C4-2B (cell line): ENCODE measurements at regions not wholly inside any gene's neighbourhood (a gene's known extent, or its start where the extent isn't known, plus 50 kb on each side); places are given as distances from the start of the nearest gene placed in this dataset.

Experiments
- H3K27ac ChIP-seq: fragments of 450-650 bp; 2 replicates; pipeline ENCODE4 v1.5.1; 2017
- CTCF ChIP-seq: fragments of 450-650 bp; conservative IDR thresholded peaks from 2 replicates; pipeline ENCODE4 v1.5.1; 2017; ENCODE audit warnings: mild to moderate bottlenecking
- ZFX ChIP-seq: fragments of 450-650 bp; IDR thresholded peaks from 2 replicates; pipeline ENCODE4 v1.6.1; 2017

GRCh38 chr18:66971960-66972359 is 368.1 kb upstream of the CDH19 start:
- no peak overlapping the region for H3K27ac ChIP-seq
- TF ChIP-seq CTCF, result no peak
- TF ChIP-seq ZFX, result no peak

DNA sequence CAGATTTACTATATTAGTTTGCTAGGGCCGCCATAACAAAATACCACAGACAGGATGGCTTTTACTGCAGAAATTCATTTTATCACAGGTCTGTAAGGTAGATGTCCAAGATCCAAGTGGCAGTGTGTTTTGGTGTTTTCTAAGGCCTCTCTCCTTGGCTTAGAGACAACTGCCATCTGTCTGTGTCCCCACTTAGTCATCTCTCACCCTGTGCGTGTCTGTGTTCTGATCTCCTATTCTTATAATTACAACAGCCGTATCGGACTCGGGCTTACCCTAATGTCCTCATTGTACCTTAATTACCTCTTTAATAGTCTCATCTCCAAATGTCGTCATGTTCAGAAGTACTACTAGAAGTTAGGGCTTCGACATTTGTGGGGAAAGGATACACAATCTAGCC is 362.3 kb upstream of the CDH19 start:
- no peak overlapping the region for H3K27ac ChIP-seq
- no peak for TF ChIP-seq CTCF
- no peak for TF ChIP-seq ZFX

GRCh38 chr18:66958309-66958708 is 354.4 kb upstream of the CDH19 start:
- TF ChIP-seq ZFX, result no peak
- TF ChIP-seq CTCF, result no peak
- no peak overlapping the region for H3K27ac ChIP-seq

GRCh38 chr18:66951750-66952149 is 347.9 kb upstream of the CDH19 start:
- TF ChIP-seq CTCF (no peak), ZFX (no peak)
- no peak overlapping the region for H3K27ac ChIP-seq

DNA sequence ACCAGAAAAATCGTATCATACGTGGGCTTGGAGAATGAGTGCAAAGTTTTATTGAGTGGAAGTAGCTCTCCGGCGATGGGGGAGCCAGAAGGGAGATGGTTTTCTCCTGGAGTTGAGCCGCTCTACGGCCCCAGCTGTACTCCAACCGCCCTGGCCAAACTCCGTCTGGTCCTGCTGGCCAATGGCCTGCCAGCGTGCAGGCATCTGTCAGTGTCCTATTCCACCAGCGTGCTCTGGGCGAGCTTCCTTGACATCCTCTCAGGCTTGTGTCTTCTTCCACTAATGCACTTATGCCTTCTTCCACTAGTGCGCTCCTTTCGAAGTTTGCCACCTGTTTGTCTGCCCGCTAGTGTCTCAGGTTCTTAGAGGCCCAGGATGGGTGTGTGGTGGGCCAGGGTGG is 345.5 kb upstream of the CDH19 start:
- no peak overlapping the region for H3K27ac ChIP-seq
- TF ChIP-seq CTCF (no peak), ZFX (no peak)

DNA sequence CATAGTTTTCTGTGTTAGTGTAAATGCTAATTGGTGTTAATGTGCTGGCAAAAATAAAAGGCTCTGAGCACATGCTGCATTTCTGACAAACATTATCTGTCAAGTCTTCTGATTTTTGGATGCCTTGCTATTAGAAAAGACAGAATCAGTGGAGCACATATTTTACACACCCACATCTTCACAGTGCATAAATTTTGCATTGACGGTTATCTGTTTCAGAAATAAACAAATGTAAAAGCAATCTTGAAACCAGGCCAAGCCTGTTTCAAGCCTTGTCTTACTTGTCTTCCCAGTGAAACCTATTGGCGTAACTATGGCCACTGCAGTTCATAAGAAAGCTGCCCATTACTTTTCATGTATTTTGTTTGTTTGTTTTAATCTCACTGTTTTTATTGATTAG is 333.7 kb upstream of the CDH19 start:
- H3K27ac ChIP-seq, result no peak overlapping the region
- TF ChIP-seq ZFX, result no peak
- TF ChIP-seq CTCF, result no peak

- TF ChIP-seq ZFX (no peak), CTCF (no peak)
- H3K27ac ChIP-seq, result no peak overlapping the region
These were observed 327.1 kb upstream of the CDH19 start for GRCh38 chr18:66931010-66931409.

DNA sequence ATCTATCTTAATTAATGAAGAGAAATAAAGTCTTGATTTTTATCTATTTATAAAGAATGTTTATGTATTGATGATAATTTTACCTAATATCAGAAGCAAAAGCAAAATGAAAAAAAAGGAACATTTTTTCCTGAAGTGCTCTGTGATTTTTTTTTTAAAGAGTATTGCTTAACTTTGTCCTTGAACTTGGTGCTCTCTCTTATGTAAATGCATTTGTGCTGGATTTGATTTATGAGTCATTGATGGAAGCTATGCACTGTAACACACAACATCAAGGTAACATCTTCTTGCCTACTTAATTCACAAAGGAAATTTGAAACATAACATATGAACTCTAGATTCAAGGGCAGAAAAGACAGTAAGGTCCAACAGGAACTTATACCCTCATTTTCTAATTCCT is 312.9 kb upstream of the CDH19 start:
- TF ChIP-seq CTCF, result no peak
- TF ChIP-seq ZFX, result no peak
- H3K27ac ChIP-seq, result no peak overlapping the region
